Body of pancreas (tissue), 4 donors: ENCODE measurements at regions not wholly inside any gene's neighbourhood (a gene's known extent, or its start where the extent isn't known, plus 50 kb on each side); places are given as distances from the start of the nearest gene placed in this dataset.

ENCODE experiments used
- ATAC-seq: fragments of 150-250 bp; one replicate; pipeline ENCODE4 v1.9.1; 2016
- DNase-seq, 4 donors: peaks; one replicate each; pipeline ENCODE4 v3.0.0-alpha.2; 2019
- H3K27ac ChIP-seq, 4 donors: fragments of 200-600 bp; sonication (generic); 1 replicate in 3 of 4; 2 replicates in 1 of 4; pipeline versions ENCODE4 v1.5.1 to v1.6.1; 2016 to 2019; ENCODE audit warnings: mild to moderate bottlenecking in 1 of 4, mixed read lengths in 1 of 4, moderate library complexity in 1 of 4
- H3K27me3 ChIP-seq, 2 donors: fragments of 200-600 bp; sonication (generic); one replicate each; pipeline ENCODE4 v1.6.0; 2016; ENCODE audit warnings: mild to moderate bottlenecking in 1 of 2
- H3K36me3 ChIP-seq, 2 donors: fragments of 200-600 bp; sonication (generic); replicated peaks in 1 of 2; 2 replicates each; pipeline ENCODE4 v1.5.1; 2016; ENCODE audit warnings: low read depth in 2 of 2; ENCODE audit not compliant: insufficient read depth in 1 of 2
- H3K4me1 ChIP-seq: fragments of 200-600 bp; sonication (generic); one replicate; pipeline ENCODE4 v1.6.0; 2016
- H3K4me3 ChIP-seq, 2 donors: fragments of 200-600 bp; sonication (generic); 1 replicate in 1 of 2; 2 replicates in 1 of 2; pipeline ENCODE4 v1.5.1; 2016 to 2019
- H3K9me3 ChIP-seq, 3 donors: fragments of 200-600 bp; sonication (generic); 1 replicate in 2 of 3; 2 replicates in 1 of 3; pipeline ENCODE4 v1.5.1; 2016
- POLR2A ChIP-seq, 3 donors: fragments of 450-650 bp; IDR thresholded peaks; one replicate each; pipeline ENCODE4 v1.6.1; 2016; ENCODE audit warnings: antibody characterized with exemption in 3 of 3, mild to moderate bottlenecking in 2 of 3
- WGBS, 2 donors: methylation state at CpG; one replicate each; pipeline ENCODE4 v1.1.5; 2017; 5-methylcytosine and 5-hydroxymethylcytosine counted together
- intact Hi-C: fragments of 100-400 bp; cut with DNase I; formaldehyde crosslinking; loops from one replicate; pipeline ENCODE4 v1.15.1; 2023
- TF ChIP-seq, protein P1 (sequence below), 7 experiments: fragments of 450-650 bp in 4 of 7; fragments of 200-600 bp in 3 of 7; sonication (generic) in 3 of 7; IDR thresholded peaks; one replicate each; pipeline ENCODE4 v1.5.1; 2016 to 2019; ENCODE audit warnings: antibody characterized with exemption in 7 of 7

DNA sequence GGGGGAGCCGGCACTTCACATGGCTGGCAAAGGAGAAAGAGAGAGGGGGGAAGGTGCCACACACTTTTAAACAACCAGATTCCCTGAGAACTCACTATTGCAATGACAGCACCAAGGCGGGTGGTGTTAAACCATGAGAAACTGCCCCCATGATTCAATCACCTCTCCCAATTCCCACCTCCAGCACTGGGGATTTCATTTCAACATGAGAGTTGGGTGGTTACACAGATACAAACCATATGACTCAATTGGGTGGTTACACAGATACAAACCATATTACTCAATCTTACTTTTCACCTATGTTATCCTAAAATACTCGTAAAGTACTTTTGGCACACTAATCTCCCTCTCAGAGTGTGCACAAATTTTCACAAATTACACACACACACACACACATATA lies 1097.5 kb upstream of the TMPRSS15 start:
- Histone ChIP-seq H3K27me3 (no peaks in the 10 kb centered on the region), H3K4me1 (no peaks in the 10 kb centered on the region), H3K9me3 (no peaks in the 10 kb centered on the region), H3K36me3 (no peaks in the 10 kb centered on the region), H3K4me3 (no peak overlapping the region), H3K27ac (no peak overlapping the region)
- 81 to 94% methylated on average over 3 of the region's 3 CpGs for WGBS, 2 donors
- intact Hi-C loops = no loop called here
- DNase-seq = no peak
- TF ChIP-seq, protein P1, sequence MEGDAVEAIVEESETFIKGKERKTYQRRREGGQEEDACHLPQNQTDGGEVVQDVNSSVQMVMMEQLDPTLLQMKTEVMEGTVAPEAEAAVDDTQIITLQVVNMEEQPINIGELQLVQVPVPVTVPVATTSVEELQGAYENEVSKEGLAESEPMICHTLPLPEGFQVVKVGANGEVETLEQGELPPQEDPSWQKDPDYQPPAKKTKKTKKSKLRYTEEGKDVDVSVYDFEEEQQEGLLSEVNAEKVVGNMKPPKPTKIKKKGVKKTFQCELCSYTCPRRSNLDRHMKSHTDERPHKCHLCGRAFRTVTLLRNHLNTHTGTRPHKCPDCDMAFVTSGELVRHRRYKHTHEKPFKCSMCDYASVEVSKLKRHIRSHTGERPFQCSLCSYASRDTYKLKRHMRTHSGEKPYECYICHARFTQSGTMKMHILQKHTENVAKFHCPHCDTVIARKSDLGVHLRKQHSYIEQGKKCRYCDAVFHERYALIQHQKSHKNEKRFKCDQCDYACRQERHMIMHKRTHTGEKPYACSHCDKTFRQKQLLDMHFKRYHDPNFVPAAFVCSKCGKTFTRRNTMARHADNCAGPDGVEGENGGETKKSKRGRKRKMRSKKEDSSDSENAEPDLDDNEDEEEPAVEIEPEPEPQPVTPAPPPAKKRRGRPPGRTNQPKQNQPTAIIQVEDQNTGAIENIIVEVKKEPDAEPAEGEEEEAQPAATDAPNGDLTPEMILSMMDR (IDR thresholded peaks at IDR 0.05) = no peak
- TF ChIP-seq POLR2A (IDR thresholded peaks at IDR 0.05) = no peak
- no peak for ATAC-seq

GRCh38 chr21:19507682-19508260 lies 1104.2 kb upstream of the TMPRSS15 start:
- H3K4me1 ChIP-seq = no peaks in the 10 kb centered on the region
- ATAC-seq = peak; percentile 18
- no peaks in the 10 kb centered on the region for H3K36me3 ChIP-seq
- 46 to 51% methylated on average over 3 of the region's 3 CpGs for WGBS, 2 donors
- H3K9me3 ChIP-seq = no peaks in the 10 kb centered on the region
- intact Hi-C loops = no loop called here
- TF ChIP-seq, protein P1 (IDR thresholded peaks at IDR 0.05) = peak in 6 of 7 experiments; percentile 18 to 42 (median 37)
- no peak for TF ChIP-seq POLR2A (IDR thresholded peaks at IDR 0.05)
- no peaks in the 10 kb centered on the region for H3K27me3 ChIP-seq
- H3K27ac ChIP-seq = no peak overlapping the region
- no peak for DNase-seq
- H3K4me3 ChIP-seq = no peak overlapping the region

DNA sequence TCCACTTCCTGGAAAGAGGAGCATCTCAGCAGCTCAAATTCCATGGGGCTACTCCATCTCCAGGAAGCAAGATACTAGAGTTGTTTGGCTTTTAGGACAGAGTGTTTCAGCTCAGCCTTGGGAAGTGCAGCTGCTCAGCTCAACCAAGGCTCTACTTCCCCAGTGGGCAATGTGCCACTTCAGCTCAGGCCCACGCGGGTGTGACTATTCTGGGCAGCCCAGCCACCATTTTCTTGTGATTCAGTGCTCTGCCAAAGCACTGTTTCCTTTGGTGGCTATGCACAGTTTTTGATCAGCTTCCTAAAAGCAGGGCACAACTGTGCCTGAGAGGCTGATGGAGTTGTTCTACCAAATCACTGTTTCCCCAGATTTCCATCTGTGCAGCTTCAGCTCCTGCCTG lies 1104.9 kb upstream of the TMPRSS15 start:
- Histone ChIP-seq H3K4me1 (no peaks in the 10 kb centered on the region), H3K36me3 (no peaks in the 10 kb centered on the region), H3K9me3 (no peaks in the 10 kb centered on the region), H3K4me3 (no peak overlapping the region), H3K27me3 (no peaks in the 10 kb centered on the region), H3K27ac (no peak overlapping the region)
- TF ChIP-seq, protein P1 (IDR thresholded peaks at IDR 0.05) = no peak
- TF ChIP-seq POLR2A (IDR thresholded peaks at IDR 0.05) = no peak
- WGBS, 2 donors = 77 to 84% methylated on average over 2 of the region's 2 CpGs
- intact Hi-C loops = no loop called here
- DNase-seq (no peak), ATAC-seq (no peak)

GRCh38 chr21:19508844-19509243 lies 1105.3 kb upstream of the TMPRSS15 start:
- intact Hi-C loops = no loop called here
- H3K4me1 ChIP-seq = no peaks in the 10 kb centered on the region
- WGBS, 2 donors = 68 to 80% methylated on average over 3 of the region's 3 CpGs
- H3K27ac ChIP-seq = no peak overlapping the region
- TF ChIP-seq POLR2A (IDR thresholded peaks at IDR 0.05) = no peak
- TF ChIP-seq, protein P1 (IDR thresholded peaks at IDR 0.05) = no peak
- DNase-seq = no peak
- no peaks in the 10 kb centered on the region for H3K9me3 ChIP-seq
- H3K36me3 ChIP-seq = no peaks in the 10 kb centered on the region
- ATAC-seq = no peak
- H3K4me3 ChIP-seq = no peak overlapping the region
- no peaks in the 10 kb centered on the region for H3K27me3 ChIP-seq

- no peak for ATAC-seq
- intact Hi-C loops = no loop called here
Observed at GRCh38 chr21:19510057-19510456, 1106.5 kb upstream of the TMPRSS15 start.

More at GRCh38 chr21:19510057-19510456, 1106.5 kb upstream of the TMPRSS15 start:
- Histone ChIP-seq H3K27me3 (no peaks in the 10 kb centered on the region), H3K4me3 (no peak overlapping the region), H3K36me3 (no peaks in the 10 kb centered on the region), H3K9me3 (no peaks in the 10 kb centered on the region), H3K27ac (no peak overlapping the region), H3K4me1 (no peaks in the 10 kb centered on the region)
- TF ChIP-seq, protein P1 (IDR thresholded peaks at IDR 0.05) = no peak
- TF ChIP-seq POLR2A (IDR thresholded peaks at IDR 0.05) = no peak
- DNase-seq = no peak
- 75 to 90% methylated on average over 4 of the region's 4 CpGs for WGBS, 2 donors
